ENCODE measurements at regions not wholly inside any gene's neighbourhood (a gene's known extent, or its start where the extent isn't known, plus 50 kb on each side); places are given as distances from the start of the nearest gene placed in this dataset.

GRCh38 chrX:121151293-121151692, 103.9 kb downstream of the GLUD2 start:
- TF ChIP-seq TRIM25 (IDR thresholded peaks at IDR 0.05; ENCODE audit: borderline replicate concordance) (no peak), TARDBP (IDR thresholded peaks at IDR 0.05) (no peak), ARNT (IDR thresholded peaks at IDR 0.05) (no peak), MYC (IDR thresholded peaks at IDR 0.05; ENCODE audit: low read depth, low read length) (no peak), MYC (CRISPR knock-in tag; IDR thresholded peaks at IDR 0.05; ENCODE audit: borderline replicate concordance, low read depth) (no peak)

Measured in K562 (cell line).